Renal pelvis (tissue), 1 donor: ENCODE measurements at regions not wholly inside any gene's neighbourhood (a gene's known extent, or its start where the extent isn't known, plus 50 kb on each side); places are given as distances from the start of the nearest gene placed in this dataset.
"Not testable (repeated sequence)": the region's sequence is repeated elsewhere in the genome, so short reads cannot be mapped to it uniquely, and the experiment has no call there.

Source experiments
- DNase-seq: peaks from one replicate; pipeline ENCODE4 v3.0.0-alpha.2; 2013

DNA sequence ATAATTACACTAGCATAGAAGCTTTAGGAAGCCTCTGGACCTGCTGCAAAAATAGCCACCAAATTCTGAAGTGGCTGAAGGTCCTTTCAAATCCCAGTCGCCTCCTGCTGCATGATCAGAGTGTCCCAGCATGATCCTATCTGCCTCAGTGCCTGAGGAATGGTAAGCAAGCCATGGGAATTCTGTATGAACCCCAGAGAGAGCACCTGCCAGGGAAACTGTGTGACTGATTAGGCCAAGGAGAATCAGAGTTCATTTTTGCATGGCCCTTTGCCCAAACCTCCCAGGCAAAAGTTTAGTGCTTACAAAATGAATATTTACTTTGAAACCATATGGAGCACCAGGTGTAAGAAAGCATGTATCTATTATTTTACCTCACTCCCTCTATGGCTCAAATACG, 221.4 kb downstream of the ARL4C start:
- no peak for DNase-seq

DNA sequence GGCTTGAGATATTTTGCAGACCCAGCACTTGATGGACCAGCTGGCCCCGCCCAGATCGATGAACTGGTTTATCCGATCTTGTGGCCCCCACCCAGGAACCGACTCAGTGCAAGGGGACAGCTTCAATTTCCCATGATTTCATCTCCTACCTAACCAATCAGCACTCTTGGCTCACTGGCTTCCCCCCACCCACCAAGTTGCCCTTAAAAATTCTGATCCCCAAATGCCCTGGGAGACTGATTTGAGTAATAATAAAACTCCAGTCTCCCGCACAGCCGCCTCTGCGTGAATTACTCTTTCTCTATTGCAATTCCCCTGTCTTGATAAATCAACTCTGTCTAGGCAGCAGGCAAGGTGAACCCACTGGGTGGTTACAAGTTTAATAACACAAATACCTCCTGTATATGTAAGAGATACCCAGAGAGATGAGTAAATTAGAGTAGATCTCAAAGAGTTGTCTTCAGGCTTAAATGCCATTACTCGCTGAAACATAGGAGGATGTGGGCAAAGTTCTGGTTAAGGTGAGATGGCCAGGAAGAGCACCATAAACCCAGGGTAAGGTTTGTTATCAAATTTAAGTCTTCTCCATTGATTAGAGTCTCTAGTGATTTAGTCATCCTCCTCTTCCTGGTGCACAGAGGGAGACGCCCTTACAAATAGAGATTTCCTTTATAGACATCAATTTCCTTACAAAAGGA, 222.8 kb downstream of the ARL4C start:
- DNase-seq, result no peak

DNA sequence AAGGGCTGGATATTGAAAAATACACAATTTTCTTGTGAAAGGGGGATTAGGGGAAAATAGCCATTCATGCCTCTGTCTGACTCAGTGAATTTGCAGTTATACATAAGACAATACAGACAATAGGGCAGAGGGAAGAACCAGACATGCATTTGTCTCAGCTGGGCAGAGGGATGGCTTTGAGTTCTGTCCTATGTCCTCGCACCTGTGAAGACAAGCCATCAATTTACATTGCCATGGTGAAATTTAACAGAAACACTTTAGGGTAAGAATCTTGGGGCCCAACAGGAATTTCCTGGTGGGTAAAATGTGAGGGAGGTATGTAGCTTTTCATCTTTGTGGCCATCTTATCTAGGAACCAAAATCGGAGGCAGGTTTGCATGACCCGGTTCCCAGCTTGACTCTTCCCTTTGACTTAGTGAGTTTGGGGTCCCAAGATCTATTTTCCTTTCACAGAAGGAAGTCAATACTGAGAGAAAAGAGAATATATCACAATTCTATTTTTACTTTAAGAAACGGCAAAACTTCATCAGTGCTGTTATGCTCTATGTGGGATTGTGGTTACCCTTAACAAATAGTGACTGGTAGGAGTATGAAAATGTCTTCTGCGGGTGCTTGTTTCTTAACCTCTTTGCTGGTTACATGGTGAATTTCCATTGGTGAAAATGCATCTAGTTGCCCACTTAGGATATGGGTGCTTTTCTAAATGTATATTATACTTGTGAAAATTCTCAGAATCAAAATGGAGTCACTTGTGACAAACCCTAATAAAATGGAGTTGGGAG, 221.8 kb downstream of the SPP2 start:
- no peak for DNase-seq

DNA sequence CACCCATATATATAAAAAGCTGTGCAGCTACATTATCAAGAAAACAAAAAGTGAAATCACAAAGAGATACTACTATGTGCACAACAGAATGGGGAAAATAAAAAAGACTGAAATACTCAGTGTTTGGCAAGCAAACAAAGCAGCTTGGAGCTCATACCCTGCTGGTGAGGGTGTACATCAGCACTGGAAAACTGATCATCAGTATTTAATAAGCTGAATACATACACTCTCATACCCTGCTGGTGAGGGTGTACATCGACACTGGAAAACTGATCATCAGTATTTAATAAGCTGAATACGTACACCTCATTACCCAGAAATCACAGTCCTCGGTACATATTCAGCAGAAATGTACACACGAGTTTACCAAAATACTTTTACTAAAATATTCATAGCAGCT, 220.8 kb downstream of the SPP2 start:
- no peak for DNase-seq

DNA sequence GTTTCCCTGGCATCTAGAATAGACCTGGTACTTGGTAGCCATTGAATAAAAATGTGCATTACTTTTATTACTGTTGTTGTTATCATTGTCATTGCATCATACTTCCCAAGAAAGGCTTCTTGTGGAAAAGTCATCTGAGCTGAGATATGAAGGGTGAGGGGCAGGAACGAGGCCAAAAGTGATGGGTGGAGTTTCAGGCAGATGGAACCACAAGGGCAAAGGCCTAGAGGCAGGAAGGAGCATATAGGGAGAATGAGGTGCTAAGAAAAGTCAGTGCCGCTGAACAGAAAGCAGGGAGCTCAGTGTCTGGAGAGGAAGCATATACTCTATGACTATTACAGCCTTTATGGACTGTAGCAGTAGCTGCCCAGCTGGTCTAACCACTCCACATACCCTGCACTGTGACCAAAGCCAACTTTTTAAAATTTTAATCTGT, 219.3 kb downstream of the SPP2 start:
- DNase-seq, result no peak

DNA sequence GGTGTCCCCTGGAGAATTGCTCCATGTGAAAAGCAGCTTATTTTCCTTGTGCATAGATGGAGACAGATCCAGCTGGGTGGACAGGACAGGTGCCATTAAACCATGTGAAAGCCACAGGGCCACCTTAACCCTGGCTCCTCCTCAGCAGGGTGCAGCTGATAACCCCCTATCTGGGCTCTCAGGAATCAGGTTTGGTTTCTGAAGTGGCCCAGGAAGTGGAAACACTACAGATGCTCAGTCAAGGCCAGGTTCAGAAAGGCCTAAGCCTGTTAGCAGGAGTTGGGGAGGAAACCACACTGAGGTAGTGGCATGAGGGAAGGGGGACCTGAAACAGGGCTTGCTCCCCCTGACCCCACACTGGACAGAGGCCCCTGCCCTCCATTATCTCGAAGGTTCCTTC, 217.0 kb downstream of the SPP2 start:
- no peak for DNase-seq

DNA sequence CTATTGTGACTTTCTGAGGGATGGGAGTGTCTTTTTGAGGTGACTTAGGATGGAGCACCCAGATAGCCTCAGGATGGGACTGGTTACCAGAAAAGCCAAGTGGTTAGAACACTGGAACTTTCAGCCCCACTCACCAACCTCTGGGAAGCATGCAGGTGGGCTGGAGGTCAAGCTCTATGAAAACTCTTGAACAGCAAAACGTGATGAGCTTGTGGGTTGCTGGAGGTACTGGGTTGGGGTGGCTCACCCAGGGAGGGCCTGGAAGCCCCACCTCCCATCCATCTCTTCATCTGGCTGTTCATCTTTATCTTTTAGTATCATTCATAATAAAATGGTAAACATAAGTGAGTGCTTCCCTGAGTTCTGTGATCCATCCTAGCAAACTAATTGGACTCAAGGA, 216.4 kb downstream of the SPP2 start:
- DNase-seq, result no peak

DNA sequence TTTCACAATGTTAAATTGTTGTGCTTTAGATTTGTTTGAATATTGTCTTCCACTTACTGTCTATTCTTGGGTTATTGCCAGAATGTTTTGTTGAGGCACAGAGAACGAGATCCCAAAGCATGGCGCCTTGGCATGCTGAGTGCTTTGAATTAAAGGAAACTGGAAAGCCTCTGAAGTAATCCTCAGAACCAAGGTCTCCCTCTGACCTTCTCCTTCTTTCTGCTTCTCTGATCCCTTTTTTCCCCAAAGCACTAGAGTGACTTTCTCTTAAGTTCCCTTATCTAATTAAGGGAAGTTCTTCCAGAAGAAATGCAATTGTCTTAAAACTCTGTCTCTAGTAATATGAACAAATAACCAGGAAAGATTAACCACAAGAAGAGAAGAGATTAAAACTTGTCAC, 214.7 kb downstream of the SPP2 start:
- DNase-seq, result no peak

DNA sequence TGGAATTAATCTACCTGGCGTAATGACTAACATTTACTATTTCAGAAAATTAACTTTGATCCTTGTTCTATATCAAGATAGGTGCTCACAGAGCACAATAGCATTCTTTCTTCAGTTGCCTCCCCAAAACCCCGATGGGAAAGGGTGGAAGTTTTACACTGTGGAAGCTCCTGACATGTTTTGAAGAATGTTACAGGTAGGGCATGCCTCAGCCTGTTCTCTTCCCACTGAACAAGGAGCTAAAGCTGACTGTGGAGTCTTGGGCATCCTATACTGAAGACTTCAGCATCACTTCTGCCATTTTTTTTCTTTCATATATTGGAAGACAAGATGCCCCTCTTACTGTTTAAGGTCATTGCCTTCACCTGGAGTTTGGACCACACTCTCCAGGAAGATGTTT, 211.2 kb downstream of the SPP2 start:
- DNase-seq, result no peak

DNA sequence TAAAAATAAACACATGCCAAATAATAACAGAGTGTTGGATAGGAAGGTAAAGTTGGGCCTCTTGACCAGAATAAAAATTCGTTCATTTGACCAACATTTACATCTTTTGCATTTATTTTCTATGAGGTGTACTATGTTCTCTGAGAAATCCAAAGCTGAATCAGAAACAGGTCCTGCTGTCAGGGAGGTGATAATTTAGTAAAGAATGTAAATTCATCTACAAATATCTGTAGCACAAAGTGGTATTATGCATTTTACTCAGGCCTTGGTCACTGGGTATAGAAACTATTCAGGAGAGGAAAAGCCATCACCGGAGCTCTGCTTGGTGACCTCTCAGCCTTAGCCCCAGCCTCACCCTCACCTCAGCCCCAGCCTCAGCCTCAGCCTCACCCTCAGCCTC, 208.9 kb downstream of the SPP2 start:
- no peak for DNase-seq

DNA sequence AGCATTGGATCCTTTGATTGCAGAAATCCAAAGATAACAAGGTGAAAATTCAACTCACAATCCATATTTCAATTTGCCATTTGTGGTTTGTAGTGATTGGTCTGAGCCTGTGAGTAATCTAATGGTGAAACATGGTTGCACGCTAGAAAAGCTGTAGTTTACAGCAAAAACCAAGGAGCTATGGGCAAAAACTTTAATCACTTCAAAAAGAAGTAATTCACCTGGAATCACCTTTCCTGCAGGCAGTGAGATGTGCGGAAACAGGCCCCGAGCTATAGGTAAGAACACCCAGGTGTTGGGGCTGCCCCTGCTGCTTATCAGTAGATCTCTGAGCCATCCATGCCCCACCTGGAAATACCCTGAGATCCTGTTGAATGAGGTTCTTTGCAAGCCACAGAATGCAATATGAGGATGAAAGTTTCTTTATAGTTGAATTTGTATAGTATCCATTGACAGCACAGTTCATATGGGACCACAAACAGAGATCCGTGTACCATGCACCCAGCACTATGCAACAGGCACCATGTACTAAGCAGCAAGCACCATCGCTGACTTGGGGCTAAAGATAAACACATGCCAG, 208.2 kb downstream of the SPP2 start:
- no peak for DNase-seq

DNA sequence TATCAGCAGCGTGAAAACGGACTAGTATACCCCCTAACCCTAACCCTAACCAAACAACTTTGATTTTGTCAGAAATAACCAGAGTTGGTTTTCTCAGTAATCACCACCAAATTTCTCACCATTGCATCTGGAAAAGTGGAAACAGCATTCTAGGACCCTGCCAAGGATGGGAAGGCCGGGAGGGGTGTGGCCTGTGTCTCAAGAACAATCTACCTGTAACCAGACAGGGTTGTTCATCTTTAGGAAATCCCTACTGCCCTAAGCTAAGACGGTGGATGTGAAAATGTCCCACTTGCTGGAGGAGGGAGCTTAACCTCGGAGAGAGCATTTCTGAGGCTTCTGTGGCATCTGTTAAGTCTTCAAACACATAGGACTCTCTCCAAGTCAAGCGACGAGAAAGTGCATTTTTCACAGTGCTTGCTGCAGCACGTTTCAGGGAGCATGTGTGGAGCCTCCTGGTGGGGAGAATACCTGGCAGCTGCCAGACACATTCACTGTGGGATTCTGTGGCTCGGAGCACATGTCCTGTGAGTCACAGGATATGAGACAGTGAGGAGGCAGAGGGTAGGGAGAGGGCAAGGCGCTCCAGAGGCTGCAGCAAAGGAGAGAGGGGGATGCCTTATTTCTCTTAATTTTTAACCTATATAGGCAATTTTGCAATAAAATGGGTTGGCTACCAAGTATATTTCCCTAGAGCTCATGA, 207.5 kb downstream of the SPP2 start:
- peak; percentile 42 for DNase-seq

DNA sequence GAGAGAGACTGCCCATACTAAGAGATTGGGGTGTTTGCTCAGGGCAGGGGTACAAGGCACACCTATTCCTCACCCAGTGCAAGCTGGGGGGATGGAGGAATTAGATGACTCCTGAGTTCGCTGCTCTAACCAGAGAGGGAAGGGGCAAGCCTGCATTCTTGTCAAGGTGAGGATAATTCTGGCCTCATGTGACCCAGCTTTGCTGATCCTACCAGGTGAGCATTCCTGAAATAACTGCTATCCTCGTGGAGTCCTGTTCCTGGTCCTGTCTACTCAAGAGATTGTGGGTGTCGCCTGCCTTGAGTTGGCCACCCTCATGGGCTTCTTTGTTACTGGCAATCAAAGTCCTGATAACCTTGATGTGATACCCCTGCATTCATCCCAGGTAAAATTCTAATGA, 206.0 kb downstream of the SPP2 start:
- DNase-seq, result no peak

DNA sequence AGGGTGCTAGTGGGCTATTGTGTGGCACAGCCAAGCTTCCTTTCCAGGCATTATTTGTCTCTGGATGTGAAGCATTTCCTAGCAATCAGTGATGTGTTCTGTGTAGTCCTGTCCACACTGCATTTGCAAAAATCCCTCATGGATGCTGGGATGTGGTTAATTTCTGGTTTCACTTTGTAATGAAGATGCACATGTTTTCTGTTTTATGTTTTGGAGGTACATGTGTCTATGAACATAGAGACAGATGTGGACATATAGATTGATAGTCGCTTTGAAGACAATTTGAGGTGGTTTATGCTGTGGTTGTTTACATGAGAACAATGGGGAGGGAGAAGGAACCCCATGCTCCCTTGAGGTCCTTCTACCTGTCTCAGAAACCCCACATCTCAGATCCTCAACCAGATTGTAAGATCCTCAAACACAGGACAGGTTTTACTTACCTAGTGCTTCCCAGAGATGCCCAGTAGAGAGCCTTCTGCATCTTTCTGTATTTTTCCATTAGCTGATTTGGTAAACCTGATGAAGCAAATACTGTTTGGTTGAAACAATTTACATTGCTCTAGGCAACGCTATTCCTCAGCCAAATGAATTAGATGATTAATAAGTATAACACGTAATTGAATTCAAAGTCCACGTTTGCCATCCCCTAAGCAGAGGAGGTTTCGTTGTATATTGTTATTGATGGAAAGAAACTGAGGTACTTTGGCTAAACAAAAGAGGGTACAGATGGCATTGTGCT, 204.4 kb downstream of the SPP2 start:
- DNase-seq, result no peak

DNA sequence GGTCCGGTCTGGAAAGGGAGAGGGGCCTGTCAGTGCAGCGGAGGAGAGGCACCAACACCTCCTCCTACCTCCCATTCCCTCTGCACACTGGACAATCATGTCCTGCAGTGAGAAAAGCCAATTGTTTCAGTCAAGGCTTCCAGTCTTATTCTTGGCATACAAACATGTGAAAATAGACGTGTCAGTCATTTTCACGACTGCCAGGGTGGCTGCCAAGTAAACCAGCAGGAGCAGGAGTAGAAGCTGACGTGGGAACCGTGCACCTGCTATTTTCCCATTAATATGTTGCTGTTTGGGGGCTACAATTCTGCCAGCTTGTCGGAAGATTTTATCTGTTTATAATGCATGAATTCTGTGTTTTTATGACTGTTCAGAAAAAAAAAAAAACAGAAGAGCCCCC, 202.3 kb downstream of the SPP2 start:
- no peak for DNase-seq

DNA sequence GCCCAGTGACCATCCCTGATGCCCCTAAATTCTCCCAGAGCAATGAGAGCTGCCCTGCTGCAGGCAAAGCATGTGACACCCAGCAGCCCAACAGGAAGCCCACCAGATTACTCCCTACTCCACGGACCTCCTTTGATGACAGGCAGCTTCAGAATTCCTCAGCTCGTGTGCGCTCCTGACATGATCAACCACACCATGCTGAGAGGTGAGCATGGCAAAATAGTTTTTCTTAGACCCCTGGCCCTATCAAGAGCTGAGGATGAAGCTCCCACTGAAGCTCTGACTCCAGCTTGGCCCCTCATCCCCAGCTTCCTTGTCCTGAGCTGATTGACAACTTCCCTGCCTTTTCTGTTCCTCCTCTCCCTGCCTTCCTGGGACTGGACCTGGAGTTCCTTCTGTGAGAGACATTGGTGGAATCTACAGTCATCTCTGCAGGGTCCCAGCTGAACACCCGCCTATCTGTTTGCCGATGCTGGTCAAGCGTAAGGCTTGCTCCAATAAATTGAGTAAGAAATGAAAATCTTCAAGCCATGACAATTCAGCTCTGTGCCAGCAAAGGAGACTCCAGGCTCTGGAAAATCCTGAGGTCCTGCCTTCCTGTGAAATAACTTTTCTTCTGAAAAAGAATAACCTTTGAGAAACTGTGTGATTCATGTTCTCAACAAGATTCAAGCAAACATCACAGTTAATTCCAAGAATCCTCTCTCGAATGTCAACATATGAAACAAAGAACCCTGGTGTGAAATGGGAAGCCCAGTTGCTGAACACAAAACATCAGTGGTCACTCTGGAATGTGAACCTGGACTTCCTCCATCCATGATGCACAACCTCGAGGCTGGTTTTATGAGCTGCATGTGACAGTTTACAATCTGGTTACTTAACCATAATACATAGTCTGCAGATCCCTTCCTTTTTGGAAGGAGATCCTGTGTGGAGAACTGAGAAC, 201.1 kb downstream of the SPP2 start:
- no peak for DNase-seq

DNA sequence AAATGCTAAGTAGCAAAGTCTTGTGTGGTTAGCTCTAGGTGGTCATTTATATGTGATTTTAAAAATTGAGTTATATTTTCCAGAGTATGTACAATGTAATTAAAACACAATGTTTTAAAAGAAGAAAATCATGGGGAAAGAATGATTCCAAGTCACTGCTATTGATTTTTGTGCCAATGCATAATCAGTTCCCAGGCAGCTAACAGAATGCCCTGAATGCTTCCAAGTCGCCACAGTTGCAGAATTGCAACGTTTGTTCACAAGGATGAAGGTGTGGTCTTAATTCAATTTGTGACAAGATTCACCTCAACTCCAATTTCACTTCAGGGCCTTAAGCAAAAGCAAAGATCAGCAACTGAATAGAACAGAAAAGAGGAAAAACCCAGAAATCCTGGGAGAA, 200.4 kb downstream of the SPP2 start:
- no peak for DNase-seq

DNA sequence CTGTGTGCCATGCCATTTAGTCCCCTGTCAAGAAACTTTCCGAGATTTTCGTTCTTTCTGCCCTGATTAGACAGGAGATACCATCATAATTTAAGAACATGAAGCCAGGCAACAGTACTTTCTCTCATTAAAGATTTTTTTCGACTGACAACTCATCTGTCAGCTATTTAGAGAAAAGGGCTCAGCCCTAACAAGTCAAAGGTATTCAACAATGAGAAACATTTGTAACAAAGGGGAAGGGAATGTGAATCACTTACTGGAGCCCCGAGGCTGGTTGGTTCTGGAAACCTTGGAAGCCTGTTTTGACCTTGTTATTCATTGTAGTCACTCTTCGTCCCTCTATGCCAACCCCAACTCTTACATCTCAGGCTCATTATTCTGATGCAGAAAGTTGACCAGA, 199.4 kb downstream of the SPP2 start:
- no peak for DNase-seq

DNA sequence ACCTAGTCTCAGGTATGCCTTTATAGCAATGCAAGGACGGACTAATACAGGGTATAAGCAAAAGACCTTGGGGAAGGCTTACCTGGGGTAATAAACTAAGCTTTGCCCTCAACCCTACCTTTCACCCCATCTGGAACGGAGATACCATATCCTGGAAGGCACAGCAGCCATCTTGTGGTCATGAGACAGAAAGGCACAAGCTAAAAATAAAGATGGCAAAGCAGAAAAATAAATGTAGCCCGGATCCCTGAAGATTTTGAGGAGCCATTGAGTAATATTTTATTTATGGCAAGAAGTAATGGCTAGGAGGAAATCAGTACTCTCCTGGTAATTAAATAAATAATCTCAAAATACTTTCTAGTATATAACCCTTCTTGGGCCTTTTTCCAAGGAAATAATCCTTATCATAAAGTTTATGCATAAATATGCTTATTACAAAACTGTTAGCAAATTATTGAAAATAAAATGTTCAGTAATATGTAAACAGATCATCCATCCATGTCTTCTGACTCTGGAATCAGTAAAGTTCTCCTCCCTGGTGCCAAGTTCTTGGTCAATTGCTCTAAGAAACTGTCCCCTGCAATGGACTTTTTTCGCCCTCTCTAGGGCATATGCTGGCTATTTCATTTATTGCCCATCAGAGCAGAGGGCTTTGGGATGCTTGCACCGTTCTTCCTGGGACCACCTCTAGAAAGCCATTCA, 198.7 kb downstream of the SPP2 start:
- no peak for DNase-seq

DNA sequence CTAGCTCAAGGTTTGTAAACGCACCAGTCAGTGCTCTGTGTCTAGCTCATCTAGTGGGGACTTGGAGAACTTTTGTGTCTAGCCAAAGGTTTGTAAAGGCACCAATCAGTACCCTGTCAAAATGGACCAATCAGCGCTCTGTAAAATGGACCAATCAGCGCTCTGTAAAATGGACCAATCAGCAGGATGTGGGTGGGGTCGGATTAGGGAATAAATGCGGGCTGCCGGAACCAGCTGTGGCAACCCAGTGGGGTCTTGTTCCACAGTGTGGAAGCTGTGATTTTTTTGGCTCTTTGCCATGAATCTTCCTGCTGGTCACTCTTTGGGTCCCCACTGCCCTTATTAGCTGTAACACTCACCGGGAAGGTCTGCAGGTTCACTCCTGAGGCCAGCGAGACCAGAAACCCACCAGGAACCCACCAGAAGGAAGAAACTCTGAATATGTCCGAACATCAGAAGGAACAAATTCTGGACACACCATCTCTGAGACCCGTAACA, 197.8 kb downstream of the SPP2 start:
- not testable (repeated sequence) for DNase-seq
